ENCODE measurements at regions not wholly inside any gene's neighbourhood (a gene's known extent, or its start where the extent isn't known, plus 50 kb on each side); places are given as distances from the start of the nearest gene placed in this dataset.

DNA sequence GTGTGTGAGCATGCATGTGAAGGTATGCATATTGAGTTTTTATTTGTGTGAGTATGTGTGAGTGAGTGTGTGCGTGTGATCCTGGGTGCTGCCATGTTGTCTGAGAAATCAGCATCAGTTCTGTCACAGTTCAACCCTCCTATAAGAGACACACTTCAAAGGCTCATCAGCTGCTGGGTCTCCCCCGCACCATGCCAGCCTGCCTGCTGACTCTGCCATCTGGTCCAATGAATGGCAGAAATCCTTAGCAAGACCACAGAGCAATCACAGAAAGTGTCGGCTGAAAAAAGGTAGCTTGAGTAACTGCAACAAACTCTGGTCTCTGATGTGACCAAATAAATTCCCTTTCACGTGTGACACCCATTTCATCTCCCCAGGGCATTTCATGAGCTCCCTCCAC is 381.8 kb upstream of the MAF start:
- Histone ChIP-seq H3K9ac (ENCODE audit: low read depth, low read length, poor library complexity, severe bottlenecking) (no peak overlapping the region), H3K4me1 (ENCODE audit: insufficient read depth, low read length, poor library complexity, severe bottlenecking) (no peaks in the 10 kb centered on the region), H2AFZ (ENCODE audit: low read length) (no peak overlapping the region), H3F3A (ENCODE audit: low read depth) (no peaks in the 10 kb centered on the region), H3K79me2 (ENCODE audit: insufficient read depth, low read length) (no peaks in the 10 kb centered on the region), H3K4me2 (ENCODE audit: low read depth, low read length, poor library complexity, severe bottlenecking) (no peak overlapping the region), H3K4me3 (ENCODE audit: low read length, poor library complexity, severe bottlenecking) (no peak overlapping the region), H3K9me2 (replicated peaks; ENCODE audit: low read depth, low read length) (no peaks in the 10 kb centered on the region), H3K27me3 (ENCODE audit: insufficient read depth, low read length, poor library complexity, severe bottlenecking) (no peaks in the 10 kb centered on the region), H3K36me3 (ENCODE audit: insufficient read depth, low read length) (no peaks in the 10 kb centered on the region), H4K20me1 (ENCODE audit: insufficient read depth, low read length, poor library complexity, severe bottlenecking) (no peaks in the 10 kb centered on the region), H3K9me3 (ENCODE audit: insufficient read depth, low read depth, low read length) (no peaks in the 10 kb centered on the region)
- TF ChIP-seq, protein P1, sequence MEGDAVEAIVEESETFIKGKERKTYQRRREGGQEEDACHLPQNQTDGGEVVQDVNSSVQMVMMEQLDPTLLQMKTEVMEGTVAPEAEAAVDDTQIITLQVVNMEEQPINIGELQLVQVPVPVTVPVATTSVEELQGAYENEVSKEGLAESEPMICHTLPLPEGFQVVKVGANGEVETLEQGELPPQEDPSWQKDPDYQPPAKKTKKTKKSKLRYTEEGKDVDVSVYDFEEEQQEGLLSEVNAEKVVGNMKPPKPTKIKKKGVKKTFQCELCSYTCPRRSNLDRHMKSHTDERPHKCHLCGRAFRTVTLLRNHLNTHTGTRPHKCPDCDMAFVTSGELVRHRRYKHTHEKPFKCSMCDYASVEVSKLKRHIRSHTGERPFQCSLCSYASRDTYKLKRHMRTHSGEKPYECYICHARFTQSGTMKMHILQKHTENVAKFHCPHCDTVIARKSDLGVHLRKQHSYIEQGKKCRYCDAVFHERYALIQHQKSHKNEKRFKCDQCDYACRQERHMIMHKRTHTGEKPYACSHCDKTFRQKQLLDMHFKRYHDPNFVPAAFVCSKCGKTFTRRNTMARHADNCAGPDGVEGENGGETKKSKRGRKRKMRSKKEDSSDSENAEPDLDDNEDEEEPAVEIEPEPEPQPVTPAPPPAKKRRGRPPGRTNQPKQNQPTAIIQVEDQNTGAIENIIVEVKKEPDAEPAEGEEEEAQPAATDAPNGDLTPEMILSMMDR (conservative IDR thresholded peaks at IDR 0.05; ENCODE audit: low read length): no peak
- TF ChIP-seq EZH2phosphoT487 (IDR thresholded peaks at IDR 0.05; ENCODE audit: borderline replicate concordance): no peak

DNA sequence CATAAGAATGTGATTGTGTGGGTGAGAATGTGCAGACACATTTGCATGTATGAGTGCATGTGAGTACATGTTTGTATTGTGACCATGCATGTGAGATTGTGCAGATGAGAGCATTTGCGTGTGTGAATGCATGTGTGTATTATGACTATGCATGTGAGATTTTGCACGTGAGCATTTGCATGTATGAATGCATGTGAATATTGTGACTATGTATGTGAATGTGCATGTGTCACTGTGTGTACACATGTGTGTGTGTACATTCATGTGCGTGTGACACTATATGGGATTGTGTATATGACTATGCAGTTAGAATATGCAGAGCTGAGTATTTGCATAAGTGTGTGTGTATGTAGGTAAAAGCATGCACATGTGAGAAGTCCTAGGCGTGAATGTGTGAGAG is 381.3 kb upstream of the MAF start:
- TF ChIP-seq, protein P1 (conservative IDR thresholded peaks at IDR 0.05; ENCODE audit: low read length): no peak
- no peak for TF ChIP-seq EZH2phosphoT487 (IDR thresholded peaks at IDR 0.05; ENCODE audit: borderline replicate concordance)
- H3K79me2 ChIP-seq (ENCODE audit: insufficient read depth, low read length): no peaks in the 10 kb centered on the region

DNA sequence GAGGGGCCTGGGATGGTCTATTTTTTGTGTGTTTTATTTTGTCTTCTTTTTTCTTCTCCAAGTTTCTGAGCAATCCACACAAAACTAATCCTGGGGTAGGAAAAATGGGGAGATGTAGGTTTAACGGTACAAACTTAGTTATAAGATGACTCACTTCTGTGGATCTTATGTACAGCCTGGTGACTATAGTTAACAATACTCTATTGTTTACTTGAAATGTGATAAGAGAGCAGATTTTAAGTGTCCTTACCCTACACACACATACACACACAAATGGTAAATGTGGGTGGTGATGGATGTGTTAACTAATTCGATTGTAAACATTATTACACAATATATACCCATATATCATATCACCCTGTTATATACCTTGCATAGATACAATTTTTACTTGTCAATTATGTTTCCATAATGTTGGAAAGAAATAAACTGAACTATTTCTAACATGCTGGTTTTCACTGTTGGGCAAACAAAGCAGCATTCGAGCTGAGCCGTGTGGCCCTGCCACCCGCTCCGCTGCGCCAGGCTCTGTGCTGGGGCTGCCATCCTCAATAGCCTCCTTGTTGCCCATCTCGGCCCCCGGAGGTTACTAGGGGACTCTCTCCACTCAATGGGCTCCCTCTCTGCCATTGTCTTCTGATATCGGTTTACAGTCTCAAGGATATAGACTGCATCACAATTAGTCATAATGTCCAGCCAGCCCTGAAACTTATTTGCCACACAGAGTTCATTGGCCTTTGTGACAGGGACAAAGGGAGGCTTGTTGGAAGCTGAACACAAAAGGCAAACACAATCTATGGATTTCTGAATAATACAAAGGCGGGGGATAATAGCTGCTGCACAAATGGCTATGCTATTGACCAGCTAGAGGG is 380.3 kb upstream of the MAF start:
- Histone ChIP-seq H3K4me1 (ENCODE audit: insufficient read depth, low read length, poor library complexity, severe bottlenecking) (no peaks in the 10 kb centered on the region), H3F3A (ENCODE audit: low read depth) (no peaks in the 10 kb centered on the region), H3K9me2 (replicated peaks; ENCODE audit: low read depth, low read length) (no peaks in the 10 kb centered on the region), H3K27me3 (ENCODE audit: insufficient read depth, low read length, poor library complexity, severe bottlenecking) (no peaks in the 10 kb centered on the region), H3K9me3 (ENCODE audit: insufficient read depth, low read depth, low read length) (no peaks in the 10 kb centered on the region), H3K9ac (ENCODE audit: low read depth, low read length, poor library complexity, severe bottlenecking) (no peak overlapping the region), H4K20me1 (ENCODE audit: insufficient read depth, low read length, poor library complexity, severe bottlenecking) (no peaks in the 10 kb centered on the region), H3K79me2 (ENCODE audit: insufficient read depth, low read length) (no peaks in the 10 kb centered on the region), H3K4me3 (ENCODE audit: low read length, poor library complexity, severe bottlenecking) (no peak overlapping the region), H3K36me3 (ENCODE audit: insufficient read depth, low read length) (no peaks in the 10 kb centered on the region), H2AFZ (ENCODE audit: low read length) (no peak overlapping the region), H3K4me2 (ENCODE audit: low read depth, low read length, poor library complexity, severe bottlenecking) (no peak overlapping the region)
- TF ChIP-seq, protein P1 (conservative IDR thresholded peaks at IDR 0.05; ENCODE audit: low read length): no peak
- no peak for TF ChIP-seq EZH2phosphoT487 (IDR thresholded peaks at IDR 0.05; ENCODE audit: borderline replicate concordance)

More for the DNA sequence above, 381.3 kb upstream of the MAF start:
- H2AFZ ChIP-seq (ENCODE audit: low read length): no peak overlapping the region
- no peaks in the 10 kb centered on the region for H4K20me1 ChIP-seq (ENCODE audit: insufficient read depth, low read length, poor library complexity, severe bottlenecking)
- H3K4me1 ChIP-seq (ENCODE audit: insufficient read depth, low read length, poor library complexity, severe bottlenecking): no peaks in the 10 kb centered on the region
- H3K4me2 ChIP-seq (ENCODE audit: low read depth, low read length, poor library complexity, severe bottlenecking): no peak overlapping the region
- H3K9me3 ChIP-seq (ENCODE audit: insufficient read depth, low read depth, low read length): no peaks in the 10 kb centered on the region
- H3K27me3 ChIP-seq (ENCODE audit: insufficient read depth, low read length, poor library complexity, severe bottlenecking): no peaks in the 10 kb centered on the region
- no peaks in the 10 kb centered on the region for H3K9me2 ChIP-seq (replicated peaks; ENCODE audit: low read depth, low read length)
- no peak overlapping the region for H3K4me3 ChIP-seq (ENCODE audit: low read length, poor library complexity, severe bottlenecking)
- H3F3A ChIP-seq (ENCODE audit: low read depth): no peaks in the 10 kb centered on the region
- H3K9ac ChIP-seq (ENCODE audit: low read depth, low read length, poor library complexity, severe bottlenecking): no peak overlapping the region
- H3K36me3 ChIP-seq (ENCODE audit: insufficient read depth, low read length): no peaks in the 10 kb centered on the region
